T-cell (primary cell): ENCODE measurements at regions not wholly inside any gene's neighbourhood (a gene's known extent, or its start where the extent isn't known, plus 50 kb on each side); places are given as distances from the start of the nearest gene placed in this dataset.
"Not testable (repeated sequence)": the region's sequence is repeated elsewhere in the genome, so short reads cannot be mapped to it uniquely, and the experiment has no call there.

ENCODE experiments used
- ATAC-seq, 4 experiments: fragments of 200-7000 bp in 3 of 4; fragments of 150-1000 bp in 1 of 4; cut with Tn5 transposase; replicated peaks in 1 of 4; 1 replicate in 3 of 4; 2 replicates in 1 of 4; pipeline ENCODE4 v1.10.0; 2021; ENCODE audit warnings: moderate library complexity in 3 of 4, mild to moderate bottlenecking in 2 of 4, moderate number of reproducible peaks in 1 of 4
- CTCF ChIA-PET, 2 donors: fragments of 300-600 bp; sonication (Branson Sonifier 250); formaldehyde crosslinking; loops; one replicate each; lab custom pipeline; 2022; ENCODE audit warnings: antibody characterized with exemption in 2 of 2; lab: Charles Lee
- POLR2A ChIA-PET, 2 donors: fragments of 300-600 bp; sonication (Branson Sonifier 250); formaldehyde crosslinking; loops; one replicate each; lab custom pipeline; 2022; ENCODE audit warnings: antibody characterized with exemption in 2 of 2; lab: Charles Lee
- DNase-seq, 35 experiments: peaks; one replicate each; pipeline versions ENCODE4 v3.0.0 to v3.0.0-alpha.2; 2013 to 2023
- H3K27ac ChIP-seq: one replicate; pipeline ENCODE4 v1.5.1; 2013; ENCODE audit warnings: low read length
- H3K27me3 ChIP-seq, 2 experiments: replicated peaks in 1 of 2; 1 replicate in 1 of 2; 2 replicates in 1 of 2; pipeline versions ENCODE4 v1.6.1 to v1.7.0; 2013; ENCODE audit warnings: low read length in 1 of 2, mixed read lengths in 1 of 2; ENCODE audit not compliant: control insufficient read depth in 2 of 2, insufficient read depth in 2 of 2; ENCODE audit errors: extremely low read depth in 1 of 2
- H3K36me3 ChIP-seq, 2 donors: 1 replicate in 1 of 2; 2 replicates in 1 of 2; pipeline versions ENCODE4 v1.6.1 to v1.7.0; 2013; ENCODE audit warnings: low read length in 1 of 2; ENCODE audit not compliant: control insufficient read depth in 2 of 2, insufficient read depth in 1 of 2; ENCODE audit errors: extremely low read depth in 1 of 2
- H3K4me1 ChIP-seq, 2 experiments: 1 replicate in 1 of 2; 2 replicates in 1 of 2; pipeline versions ENCODE4 v1.6.1 to v1.7.0; 2013; ENCODE audit warnings: low read length in 2 of 2, mixed read lengths in 1 of 2; ENCODE audit not compliant: insufficient read depth in 2 of 2, control insufficient read depth in 1 of 2; ENCODE audit errors: extremely low read depth in 1 of 2
- H3K4me3 ChIP-seq, 2 donors: 1 replicate in 1 of 2; 2 replicates in 1 of 2; pipeline versions ENCODE4 v1.5.1 to v1.7.0; 2013; ENCODE audit warnings: mild to moderate bottlenecking in 2 of 2, low read length in 1 of 2, moderate library complexity in 1 of 2; ENCODE audit not compliant: control insufficient read depth in 1 of 2; ENCODE audit errors: extremely low read depth in 1 of 2
- H3K9me3 ChIP-seq: 2 replicates; pipeline ENCODE4 v1.7.0; 2013
- H3K27ac Mint-ChIP-seq, 2 donors: one replicate each; pipeline ENCODE4 v1.8.0; 2020 to 2021; ENCODE audit warnings: mild to moderate bottlenecking in 2 of 2, mixed read lengths in 2 of 2
- H3K27me3 Mint-ChIP-seq, 2 donors: one replicate each; pipeline ENCODE4 v1.8.0; 2021 to 2022; ENCODE audit warnings: mixed read lengths in 2 of 2
- H3K36me3 Mint-ChIP-seq: one replicate; pipeline ENCODE4 v1.8.0; 2021; ENCODE audit warnings: mixed read lengths
- H3K4me1 Mint-ChIP-seq, 3 donors: one replicate each; pipeline ENCODE4 v1.8.0; 2020 to 2022; ENCODE audit warnings: mixed read lengths in 3 of 3, mild to moderate bottlenecking in 1 of 3
- H3K4me3 Mint-ChIP-seq, 3 donors: one replicate each; pipeline ENCODE4 v1.8.0; 2020 to 2022; ENCODE audit warnings: mild to moderate bottlenecking in 3 of 3, mixed read lengths in 3 of 3, moderate library complexity in 3 of 3
- H3K9me3 Mint-ChIP-seq, 3 donors: one replicate each; pipeline ENCODE4 v1.8.0; 2020 to 2022; ENCODE audit warnings: mixed read lengths in 3 of 3
- WGBS: methylation state at CpG from one replicate; pipeline ENCODE4 v1.1.5; 2013; ENCODE audit warnings: missing lambda C conversion rate; ENCODE audit not compliant: insufficient coverage; 5-methylcytosine and 5-hydroxymethylcytosine counted together

DNA sequence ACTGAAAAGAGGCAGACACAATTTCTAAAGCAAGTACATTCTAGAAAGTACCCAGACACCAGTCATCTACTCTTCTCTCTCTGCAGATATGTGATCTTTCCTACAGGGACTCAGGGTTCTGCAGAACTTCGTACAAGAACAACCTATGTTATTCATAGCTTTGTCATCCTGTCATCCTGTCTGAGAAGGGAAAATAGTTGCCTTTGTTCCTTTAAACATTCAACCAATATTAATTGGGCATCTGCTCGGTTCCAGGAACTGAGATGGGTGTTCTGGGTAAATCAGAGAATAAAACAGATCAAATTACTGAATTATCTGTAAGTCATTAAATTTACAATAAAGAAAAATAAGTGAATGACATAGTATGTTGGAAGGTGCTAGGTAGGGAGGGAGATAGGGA lies 504.9 kb downstream of the MATN1 start:
- H3K27ac Mint-ChIP-seq = no peak overlapping the region
- no peaks in the 10 kb centered on the region for H3K9me3 Mint-ChIP-seq
- no peak overlapping the region for H3K27ac ChIP-seq
- H3K4me3 Mint-ChIP-seq = no peak overlapping the region
- H3K36me3 Mint-ChIP-seq = no peaks in the 10 kb centered on the region
- ChIA-PET CTCF (no interaction called here), POLR2A (no interaction called here)
- no peak for DNase-seq
- no peaks in the 10 kb centered on the region for H3K9me3 ChIP-seq
- WGBS = no CpG with 5 or more reads among the region's 2 CpGs
- no peaks in the 10 kb centered on the region for H3K36me3 ChIP-seq
- peaks cover 0 to 13% of the 10 kb centered on the region in 2 experiments for H3K27me3 ChIP-seq
- peaks cover 20 to 23% of the 10 kb centered on the region in 2 donors for H3K27me3 Mint-ChIP-seq
- no peak for ATAC-seq
- H3K4me1 ChIP-seq = no peaks in the 10 kb centered on the region
- H3K4me1 Mint-ChIP-seq = no peaks in the 10 kb centered on the region
- H3K4me3 ChIP-seq = no peak overlapping the region

DNA sequence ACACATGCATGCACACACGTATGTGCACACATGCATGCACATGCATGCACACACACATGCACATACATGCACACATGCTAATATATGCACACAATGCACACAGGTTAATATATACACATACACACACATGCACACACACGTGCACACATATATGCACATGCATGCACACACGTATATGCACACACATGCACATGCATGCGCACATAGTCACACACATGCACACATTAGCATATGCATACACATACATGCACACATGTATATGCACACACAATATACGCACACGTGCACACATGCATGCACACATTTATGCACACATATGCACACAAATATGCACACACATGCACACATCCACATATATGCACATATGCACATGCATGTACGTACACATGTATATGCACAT lies 506.8 kb downstream of the MATN1 start:
- no peaks in the 10 kb centered on the region for H3K4me1 ChIP-seq
- H3K36me3 ChIP-seq = no peaks in the 10 kb centered on the region
- Mint-ChIP-seq H3K36me3 (no peaks in the 10 kb centered on the region), H3K27me3 (peaks cover 25 to 27% of the 10 kb centered on the region in 2 donors), H3K4me3 (no peak overlapping the region), H3K9me3 (no peaks in the 10 kb centered on the region), H3K27ac (no peak overlapping the region), H3K4me1 (no peaks in the 10 kb centered on the region)
- no peak overlapping the region for H3K27ac ChIP-seq
- ChIA-PET CTCF (no interaction called here), POLR2A (no interaction called here)
- DNase-seq (no peak), ATAC-seq (no peak)
- no peak overlapping the region for H3K4me3 ChIP-seq
- H3K27me3 ChIP-seq = peaks cover 0 to 18% of the 10 kb centered on the region in 2 experiments
- no peaks in the 10 kb centered on the region for H3K9me3 ChIP-seq
- 92% methylated on average over 7 of the region's 7 CpGs for WGBS

DNA sequence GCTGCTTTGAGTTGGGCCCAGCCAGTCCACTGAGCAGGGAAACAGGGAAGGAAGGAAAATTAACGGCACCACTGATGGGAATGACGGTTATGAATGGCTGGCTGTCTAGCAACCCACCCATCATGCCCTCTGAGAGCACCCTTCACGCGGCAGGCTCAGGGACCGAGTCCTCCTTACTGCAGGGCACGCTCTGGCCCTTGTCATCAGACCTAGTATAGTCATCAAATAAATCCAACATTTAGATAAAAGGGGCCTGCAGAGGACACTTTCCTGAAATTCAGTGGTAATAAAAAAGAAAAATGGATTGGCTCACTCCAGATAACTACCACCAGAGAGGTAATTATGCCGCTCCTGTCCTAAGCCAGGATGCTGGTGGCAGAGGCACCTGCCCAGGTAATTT lies 509.4 kb downstream of the MATN1 start:
- H3K4me3 ChIP-seq = no peak overlapping the region
- Mint-ChIP-seq H3K27ac (no peak overlapping the region), H3K4me3 (no peak overlapping the region), H3K36me3 (no peaks in the 10 kb centered on the region), H3K27me3 (peaks cover 18 to 20% of the 10 kb centered on the region in 2 donors), H3K4me1 (no peaks in the 10 kb centered on the region), H3K9me3 (no peaks in the 10 kb centered on the region)
- ATAC-seq = no peak
- ChIA-PET CTCF (no interaction called here), POLR2A (no interaction called here)
- H3K36me3 ChIP-seq = no peaks in the 10 kb centered on the region
- DNase-seq = no peak
- H3K27ac ChIP-seq = no peak overlapping the region
- H3K27me3 ChIP-seq = peaks cover 0 to 12% of the 10 kb centered on the region in 2 experiments
- WGBS = no CpG with 5 or more reads among the region's 7 CpGs
- H3K4me1 ChIP-seq = no peaks in the 10 kb centered on the region
- H3K9me3 ChIP-seq = no peaks in the 10 kb centered on the region

DNA sequence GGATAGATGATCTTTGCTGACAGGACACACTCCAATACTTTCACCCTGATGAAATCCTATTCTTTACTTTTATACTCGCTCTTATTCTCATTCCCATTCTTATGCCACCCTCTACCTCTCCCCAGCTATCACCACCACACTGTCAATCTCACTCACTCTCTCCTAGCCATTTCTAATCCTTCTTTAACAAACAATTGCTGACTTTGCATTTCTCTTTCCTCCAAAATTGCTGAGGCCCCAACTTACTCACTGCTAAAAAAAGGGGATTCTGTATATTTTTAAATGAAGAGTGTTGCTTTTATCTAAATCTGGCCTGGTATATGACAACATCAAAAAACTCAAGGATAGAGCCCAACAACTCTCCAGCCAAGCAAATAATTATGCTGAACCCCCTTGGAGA lies 515.4 kb downstream of the MATN1 start:
- not testable (repeated sequence) for H3K27ac Mint-ChIP-seq

DNA sequence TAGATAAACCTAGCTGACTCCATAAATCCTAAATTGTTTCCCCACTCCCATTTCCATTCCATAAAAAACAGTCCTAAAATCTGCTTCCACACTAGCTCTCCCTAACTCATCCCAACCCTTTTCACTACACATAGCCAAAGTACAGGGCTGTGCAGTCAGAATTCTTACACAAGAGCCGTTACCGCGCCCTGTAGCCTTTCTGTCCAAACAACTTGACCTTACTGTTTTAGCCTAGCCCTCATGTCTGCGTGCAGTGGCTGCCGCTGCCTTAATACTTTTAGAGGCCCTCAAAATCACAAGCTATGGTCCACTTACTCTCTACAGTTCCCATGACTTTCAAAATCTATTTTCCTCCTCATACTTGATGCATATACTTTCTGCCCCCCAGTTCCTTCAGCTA lies 516.8 kb downstream of the MATN1 start:
- CTCF ChIA-PET, H3K36me3 Mint-ChIP-seq, H3K4me1 ChIP-seq, H3K4me3 ChIP-seq, H3K4me3 Mint-ChIP-seq, DNase-seq, ATAC-seq, H3K4me1 Mint-ChIP-seq, H3K9me3 ChIP-seq, H3K27ac Mint-ChIP-seq, H3K36me3 ChIP-seq, H3K27me3 ChIP-seq, POLR2A ChIA-PET, H3K9me3 Mint-ChIP-seq, H3K27ac ChIP-seq: not testable (repeated sequence)
- H3K27me3 Mint-ChIP-seq = peaks cover 10 to 12% of the 10 kb centered on the region in 2 donors
- 96% methylated on average over 5 of the region's 5 CpGs for WGBS

More for the DNA sequence above, 515.4 kb downstream of the MATN1 start:
- H3K36me3 Mint-ChIP-seq, H3K4me3 ChIP-seq, H3K36me3 ChIP-seq, H3K9me3 Mint-ChIP-seq, H3K4me1 Mint-ChIP-seq, H3K9me3 ChIP-seq, H3K27me3 ChIP-seq, H3K4me3 Mint-ChIP-seq, CTCF ChIA-PET, POLR2A ChIA-PET, H3K4me1 ChIP-seq, H3K27ac ChIP-seq, DNase-seq, ATAC-seq: not testable (repeated sequence)
- peaks cover 12 to 13% of the 10 kb centered on the region in 2 donors for H3K27me3 Mint-ChIP-seq
- WGBS = 50% methylated on average over 1 of the region's 1 CpG

DNA sequence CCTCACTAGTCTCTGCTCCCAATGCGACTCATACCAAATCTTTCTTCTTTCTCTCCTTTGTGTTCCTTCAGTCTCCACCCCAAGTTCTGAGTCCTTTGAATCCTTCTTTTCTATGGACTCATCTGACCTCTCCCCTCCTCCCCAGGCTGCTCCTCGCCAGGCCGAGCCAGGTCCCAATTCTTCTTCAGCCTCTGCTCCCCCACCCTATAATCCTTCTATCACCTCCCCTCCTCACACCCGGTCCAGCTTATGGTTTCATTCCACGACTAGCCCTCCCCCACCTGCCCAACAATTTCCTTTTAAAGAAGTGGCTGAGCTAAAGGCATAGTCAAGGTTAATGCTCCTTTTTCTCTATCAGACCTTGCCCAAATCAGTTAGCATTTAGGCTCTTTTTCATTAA lies 518.5 kb downstream of the MATN1 start:
- H3K4me3 Mint-ChIP-seq, CTCF ChIA-PET, H3K4me1 ChIP-seq, H3K4me3 ChIP-seq, ATAC-seq, H3K27me3 ChIP-seq, H3K27ac ChIP-seq, H3K4me1 Mint-ChIP-seq, H3K36me3 ChIP-seq, H3K27ac Mint-ChIP-seq, POLR2A ChIA-PET, DNase-seq, H3K27me3 Mint-ChIP-seq, H3K9me3 ChIP-seq, H3K9me3 Mint-ChIP-seq, H3K36me3 Mint-ChIP-seq: not testable (repeated sequence)
- 70% methylated on average over 3 of the region's 5 CpGs for WGBS

DNA sequence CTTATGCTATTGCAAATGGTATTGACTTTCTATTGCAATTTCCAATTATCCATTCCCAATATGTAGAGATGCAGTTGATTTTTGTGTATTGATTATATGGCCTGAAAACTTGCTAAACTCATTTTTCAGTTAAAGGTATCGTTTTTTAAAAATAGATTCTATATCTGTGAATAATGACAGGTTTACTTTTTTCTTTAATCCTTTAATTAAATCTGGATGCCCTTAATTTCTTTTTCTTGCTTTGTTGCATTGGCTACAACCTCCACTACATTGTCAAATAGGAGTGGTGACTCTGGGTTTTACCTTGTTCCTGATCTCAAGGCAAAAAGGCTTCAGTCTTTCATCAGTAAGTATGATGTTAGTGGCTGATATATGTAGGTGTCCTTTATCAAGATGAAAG lies 522.4 kb downstream of the MATN1 start:
- Mint-ChIP-seq H3K4me3 (no peak overlapping the region), H3K9me3 (peaks cover 0 to 7% (median 0%) of the 10 kb centered on the region in 3 donors), H3K27me3 (peaks cover 15 to 20% of the 10 kb centered on the region in 2 donors), H3K27ac (no peak overlapping the region), H3K36me3 (no peaks in the 10 kb centered on the region), H3K4me1 (peaks cover 0 to 10% (median 0%) of the 10 kb centered on the region in 3 donors)
- no peak for ATAC-seq
- no peaks in the 10 kb centered on the region for H3K9me3 ChIP-seq
- no peak overlapping the region for H3K4me3 ChIP-seq
- no peak for DNase-seq
- peaks cover 0 to 11% of the 10 kb centered on the region in 2 experiments for H3K27me3 ChIP-seq
- H3K4me1 ChIP-seq = peaks cover 0 to 5% of the 10 kb centered on the region in 2 experiments
- WGBS = no CpG with 5 or more reads among the region's 1 CpG
- H3K36me3 ChIP-seq = no peaks in the 10 kb centered on the region
- no peak overlapping the region for H3K27ac ChIP-seq
- CTCF ChIA-PET = no interaction called here
- POLR2A ChIA-PET = no interaction called here
